Stromal cell of bone marrow (primary cell): ENCODE measurements at regions not wholly inside any gene's neighbourhood (a gene's known extent, or its start where the extent isn't known, plus 50 kb on each side); places are given as distances from the start of the nearest gene placed in this dataset.
"Not testable (repeated sequence)": the region's sequence is repeated elsewhere in the genome, so short reads cannot be mapped to it uniquely, and the experiment has no call there.

ENCODE experiments used
- DNase-seq: peaks from one replicate; pipeline ENCODE4 v3.0.0-alpha.2; 2012; ENCODE audit warnings: low read depth

- peak; percentile 25 for DNase-seq
Observed at GRCh38 chr12:67077617-67078016, 191.5 kb upstream of the CAND1 start.

GRCh38 chr12:67078957-67079356, 190.2 kb upstream of the CAND1 start:
- DNase-seq, result no peak

- DNase-seq, result no peak
Observed at GRCh38 chr12:67080637-67081036, 188.5 kb upstream of the CAND1 start.

GRCh38 chr12:67082221-67082620, 186.9 kb upstream of the CAND1 start:
- DNase-seq, result no peak

GRCh38 chr12:67085699-67086098, 183.5 kb upstream of the CAND1 start:
- no peak for DNase-seq

- DNase-seq, result no peak
Observed at GRCh38 chr12:67086116-67086515, 183.0 kb upstream of the CAND1 start.

GRCh38 chr12:67088401-67089118, 180.6 kb upstream of the CAND1 start:
- no peak for DNase-seq

- DNase-seq, result no peak
Observed at GRCh38 chr12:67091204-67091603, 178.0 kb upstream of the CAND1 start.

- no peak for DNase-seq
Observed at GRCh38 chr12:67091678-67092077, 177.5 kb upstream of the CAND1 start.

- DNase-seq, result not testable (repeated sequence)
Observed at GRCh38 chr12:67092934-67093333, 176.2 kb upstream of the CAND1 start.

- peak; percentile 29 for DNase-seq
Observed at GRCh38 chr12:67096533-67097318, 172.4 kb upstream of the CAND1 start.

GRCh38 chr12:67099858-67100257, 169.3 kb upstream of the CAND1 start:
- DNase-seq, result no peak

GRCh38 chr12:67103521-67103920, 165.6 kb upstream of the CAND1 start:
- no peak for DNase-seq

- no peak for DNase-seq
Observed at GRCh38 chr12:67107235-67107634, 161.9 kb upstream of the CAND1 start.

- DNase-seq, result no peak
Observed at GRCh38 chr12:67107751-67108269, 161.3 kb upstream of the CAND1 start.

- DNase-seq, result not testable (repeated sequence)
Observed at GRCh38 chr12:67110345-67110744, 158.8 kb upstream of the CAND1 start.

GRCh38 chr12:67111182-67111581, 158.0 kb upstream of the CAND1 start:
- no peak for DNase-seq

GRCh38 chr12:67112586-67112985, 156.6 kb upstream of the CAND1 start:
- DNase-seq, result no peak

GRCh38 chr12:67116134-67116533, 153.0 kb upstream of the CAND1 start:
- DNase-seq, result no peak

- DNase-seq, result no peak
Observed at GRCh38 chr12:67122584-67122983, 146.6 kb upstream of the CAND1 start.

GRCh38 chr12:67137256-67137655, 131.9 kb upstream of the CAND1 start:
- no peak for DNase-seq

GRCh38 chr12:67141296-67142018, 127.7 kb upstream of the CAND1 start:
- no peak for DNase-seq

GRCh38 chr12:67145692-67146091, 123.5 kb upstream of the CAND1 start:
- DNase-seq, result no peak
